ENCODE measurements at regions not wholly inside any gene's neighbourhood (a gene's known extent, or its start where the extent isn't known, plus 50 kb on each side); places are given as distances from the start of the nearest gene placed in this dataset.
"Not testable (repeated sequence)": the region's sequence is repeated elsewhere in the genome, so short reads cannot be mapped to it uniquely, and the experiment has no call there.

DNA sequence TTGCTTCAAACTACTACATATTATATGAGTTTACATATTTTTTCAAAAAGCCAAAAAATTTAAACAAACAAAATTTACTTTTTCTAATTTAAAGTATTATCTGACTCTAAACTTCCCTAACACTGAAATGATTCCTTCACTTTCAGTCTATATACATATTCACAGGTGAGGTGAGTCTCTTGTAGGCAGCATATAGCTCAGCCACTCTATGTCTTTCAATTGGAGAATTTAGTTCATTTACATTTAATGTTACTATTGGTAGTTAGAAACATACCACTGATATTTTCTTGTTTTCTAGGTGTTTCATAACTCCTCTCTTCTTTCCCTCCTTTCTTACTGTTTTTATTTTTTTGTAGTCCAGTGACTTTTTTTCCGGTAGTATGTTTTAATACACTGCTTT lies 387.1 kb downstream of the MRPL39 start:
- DNase-seq: no peak

DNA sequence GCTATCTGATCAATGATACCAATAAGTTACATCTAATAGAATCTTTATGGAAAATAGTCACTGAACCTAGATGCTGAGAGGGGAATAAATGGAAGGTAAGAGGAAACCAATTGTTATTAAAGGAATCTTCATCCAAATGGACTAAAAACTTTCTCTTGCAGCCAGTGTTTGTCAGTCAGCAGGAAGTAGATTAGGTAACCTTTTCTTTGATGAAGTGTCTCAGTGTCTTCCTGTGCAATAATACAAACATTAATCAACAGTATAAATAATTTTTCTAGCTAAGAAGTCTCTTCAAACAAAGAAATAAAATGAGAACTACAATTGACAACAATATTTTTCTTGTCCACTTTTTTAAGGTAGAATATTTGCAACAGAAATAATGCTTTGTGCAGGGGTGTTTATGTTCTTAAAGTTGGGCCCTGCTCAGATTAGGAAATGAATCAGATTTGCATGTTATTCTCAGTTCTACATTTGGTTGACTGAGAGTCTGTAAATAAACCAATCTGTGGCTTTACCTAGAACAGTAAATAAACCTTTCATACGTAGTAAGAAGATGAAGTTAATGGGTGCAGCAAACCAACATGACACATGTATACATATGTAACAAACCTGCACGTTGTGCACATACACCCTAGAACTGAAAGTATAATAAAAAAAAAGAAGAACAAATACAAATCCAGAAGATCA lies 391.4 kb downstream of the MRPL39 start:
- no peak for DNase-seq

GRCh38 chr21:25214676-25215075 lies 392.6 kb downstream of the MRPL39 start:
- no peak for DNase-seq

DNA sequence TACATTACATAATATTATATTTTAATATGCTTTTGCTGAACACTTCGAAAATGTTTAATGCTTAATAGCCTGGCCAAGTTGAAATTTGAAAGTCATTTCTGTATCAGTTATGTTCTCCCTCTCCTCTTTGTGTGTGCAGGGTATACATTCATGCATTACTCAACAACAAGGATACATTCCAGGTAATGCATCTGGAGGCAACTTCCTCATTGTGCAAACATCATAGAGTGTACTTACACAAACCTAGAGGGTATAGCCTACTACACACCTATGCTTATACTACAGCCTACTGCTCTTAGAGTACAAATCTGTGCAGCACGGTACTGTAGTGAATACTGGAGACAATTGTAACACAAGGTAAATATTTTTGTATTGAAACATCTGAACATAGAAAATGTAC lies 407.3 kb downstream of the MRPL39 start:
- DNase-seq: peak; percentile 4

- DNase-seq: no peak
These were observed 416.1 kb downstream of the MRPL39 start for GRCh38 chr21:25191141-25191540.

GRCh38 chr21:25189497-25189896 lies 417.8 kb downstream of the MRPL39 start:
- DNase-seq: no peak

DNA sequence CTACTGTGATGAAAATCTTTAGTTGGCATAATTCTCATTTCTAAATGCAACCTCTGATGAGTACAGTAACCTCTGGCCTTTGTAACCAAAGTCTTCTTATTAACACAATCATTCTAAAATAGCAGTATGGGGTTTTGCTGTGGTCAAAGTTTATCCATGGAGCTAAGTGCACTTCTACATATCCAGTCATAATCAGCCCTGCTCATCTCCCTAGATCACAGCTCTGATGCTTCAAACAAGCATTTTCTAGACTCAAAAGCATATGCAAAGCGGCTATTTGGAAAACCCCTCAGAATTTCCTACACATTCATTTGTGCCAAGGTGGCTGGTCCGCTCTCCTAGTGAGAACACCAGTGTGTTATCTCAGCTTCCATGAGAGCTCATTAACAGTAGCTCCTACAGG lies 418.6 kb downstream of the MRPL39 start:
- no peak for DNase-seq

DNA sequence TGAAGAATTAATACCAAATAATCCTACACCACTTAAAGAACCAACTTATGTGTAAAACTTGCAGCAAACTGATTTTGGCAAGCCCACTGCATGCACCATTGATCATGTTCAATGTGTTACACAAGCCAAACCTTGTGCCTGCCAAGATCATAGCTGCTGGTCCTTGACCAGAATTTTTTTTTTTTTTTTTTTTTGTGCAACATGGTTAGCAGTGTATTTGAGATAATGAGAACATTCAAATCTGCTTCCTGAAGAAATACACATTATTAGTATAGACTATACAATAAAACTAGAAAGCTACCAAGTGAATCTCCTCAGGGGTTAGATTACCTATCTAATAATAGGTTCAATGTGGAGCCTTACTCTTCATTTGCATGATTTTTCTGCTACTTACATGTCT lies 421.0 kb downstream of the MRPL39 start:
- DNase-seq: no peak

DNA sequence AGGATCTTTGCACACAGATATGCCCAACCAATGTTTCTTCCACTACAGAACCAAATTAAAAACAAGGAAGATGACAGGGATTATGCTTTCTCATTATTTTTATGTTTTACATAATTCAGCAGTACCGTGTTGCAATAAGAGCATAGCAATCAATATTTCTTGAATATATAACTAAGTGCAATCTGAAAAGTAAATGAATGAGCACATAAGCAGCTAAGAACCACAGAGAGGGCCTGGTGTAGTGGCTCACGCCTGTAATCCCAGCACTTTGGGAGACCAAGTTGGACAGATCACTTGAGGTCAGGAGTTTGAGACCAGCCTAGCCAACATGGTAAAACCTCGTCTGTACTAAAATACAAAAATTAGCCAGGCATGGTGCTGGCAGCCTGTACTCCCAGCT lies 423.7 kb downstream of the MRPL39 start:
- no peak for DNase-seq

- not testable (repeated sequence) for DNase-seq
These were observed 425.6 kb downstream of the MRPL39 start for GRCh38 chr21:25181690-25182089.

GRCh38 chr21:25179116-25179515 lies 428.2 kb downstream of the MRPL39 start:
- DNase-seq: no peak

DNA sequence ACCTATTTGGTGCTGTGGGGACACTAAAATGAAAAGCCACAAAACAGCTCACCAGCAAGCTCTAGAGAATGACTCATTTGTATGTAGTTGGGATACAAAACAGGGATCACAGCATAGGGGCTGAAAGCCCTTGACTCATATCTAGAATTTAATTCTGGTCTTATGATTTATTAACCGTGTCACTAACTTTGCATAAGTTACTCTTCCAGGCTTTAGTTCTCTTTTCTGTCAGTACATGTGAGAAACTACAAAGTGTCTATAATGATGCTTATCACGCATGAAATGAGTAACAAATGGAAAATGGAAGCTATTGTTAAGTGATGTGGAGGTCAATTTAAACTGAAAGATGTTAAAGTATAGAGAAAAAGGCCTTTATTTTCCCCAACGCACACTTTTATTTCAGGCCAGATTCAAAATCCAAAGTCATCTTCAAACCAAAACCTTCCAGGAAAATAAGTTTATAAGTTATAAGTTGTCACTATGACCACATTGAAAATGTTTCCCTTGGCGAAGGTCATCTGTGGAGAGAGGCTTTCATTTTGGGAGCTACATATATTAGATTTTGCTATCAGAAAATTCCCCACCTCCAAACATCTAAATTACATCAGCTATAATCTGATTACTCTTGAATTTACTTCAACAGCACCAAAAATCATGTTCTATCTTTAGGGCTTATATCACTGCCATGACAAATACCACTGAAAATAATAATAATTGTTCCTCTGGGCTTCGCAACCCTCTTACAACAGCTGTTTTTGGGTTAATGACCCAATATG lies 430.5 kb downstream of the MRPL39 start:
- no peak for DNase-seq

DNA sequence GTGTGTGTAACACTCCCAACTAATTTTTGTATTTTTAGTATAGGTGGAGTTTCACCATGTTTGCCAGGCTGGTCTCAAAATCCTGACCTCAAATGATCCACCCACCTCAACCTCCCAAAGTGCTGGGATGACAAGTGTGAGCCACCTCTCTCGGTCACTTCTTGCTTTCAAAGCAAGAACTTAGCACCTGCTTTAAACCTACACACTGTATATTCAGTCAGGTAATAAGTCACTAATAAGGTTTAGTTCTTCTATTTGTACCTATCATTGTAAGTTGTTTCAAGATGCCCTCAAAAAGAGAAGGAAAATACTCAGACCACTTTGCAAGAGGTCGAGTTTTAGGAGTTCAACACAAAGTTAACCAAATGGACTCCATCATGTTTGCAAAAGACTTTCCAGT lies 431.3 kb downstream of the MRPL39 start:
- no peak for DNase-seq

DNA sequence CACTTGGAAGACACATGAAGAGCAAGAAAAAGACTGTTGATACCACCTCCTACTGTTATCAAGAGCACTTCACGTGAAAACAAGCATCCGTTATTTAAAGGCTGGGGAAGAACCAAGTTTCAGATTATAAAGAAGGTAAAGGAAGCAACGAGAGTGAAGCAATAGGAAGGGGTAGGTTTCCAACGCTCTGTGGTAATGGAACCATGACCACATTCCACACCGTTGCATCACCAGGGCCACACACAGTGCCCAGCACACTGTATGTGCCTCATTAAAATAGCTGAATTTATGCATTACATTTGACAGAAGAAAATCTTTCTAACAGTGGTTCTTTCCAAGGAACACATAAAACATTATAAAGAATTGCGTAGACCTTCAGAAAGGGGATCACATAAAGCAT lies 435.8 kb downstream of the MRPL39 start:
- no peak for DNase-seq

GRCh38 chr21:25170681-25171080 lies 436.6 kb downstream of the MRPL39 start:
- DNase-seq: no peak

DNA sequence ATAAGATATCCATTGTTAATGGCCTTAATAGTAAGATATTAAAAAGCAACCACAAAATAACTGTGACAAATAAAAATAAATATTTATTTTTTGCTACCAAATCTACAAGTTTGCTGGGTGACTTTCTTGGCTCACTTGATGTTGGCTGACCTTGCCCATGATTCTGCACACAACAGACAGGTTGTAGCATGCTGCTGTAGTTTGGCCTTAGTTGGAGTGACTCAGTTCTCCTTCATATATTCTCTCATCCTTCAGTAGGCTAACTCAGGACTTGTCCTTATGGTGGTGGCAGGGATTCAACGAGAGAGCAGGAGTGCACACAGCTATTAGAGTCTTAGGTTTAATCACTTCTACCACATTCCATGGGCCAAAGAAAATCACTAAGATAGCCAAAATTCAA lies 437.9 kb downstream of the MRPL39 start:
- DNase-seq: no peak

DNA sequence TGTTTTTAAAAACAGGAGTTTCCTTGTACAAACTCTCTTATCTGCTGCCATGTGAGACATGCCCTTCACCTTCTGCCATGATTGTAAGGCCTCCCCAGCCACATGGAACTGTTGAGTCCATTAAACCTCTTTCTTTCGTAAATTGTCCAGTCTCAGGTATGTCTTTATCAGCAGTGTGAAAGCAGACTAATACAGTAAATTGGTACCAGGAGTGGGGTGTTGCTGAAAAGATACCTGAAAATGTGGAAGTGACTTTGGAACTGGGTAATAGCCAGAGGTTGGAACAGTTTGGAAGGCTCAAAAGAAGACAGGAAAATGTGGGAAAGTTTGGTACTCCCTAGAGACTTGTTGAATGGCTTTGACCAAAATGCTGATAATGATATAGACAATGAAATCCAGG lies 440.4 kb downstream of the MRPL39 start:
- DNase-seq: not testable (repeated sequence)

GRCh38 chr21:25161571-25161970 lies 445.7 kb downstream of the MRPL39 start:
- DNase-seq: no peak

DNA sequence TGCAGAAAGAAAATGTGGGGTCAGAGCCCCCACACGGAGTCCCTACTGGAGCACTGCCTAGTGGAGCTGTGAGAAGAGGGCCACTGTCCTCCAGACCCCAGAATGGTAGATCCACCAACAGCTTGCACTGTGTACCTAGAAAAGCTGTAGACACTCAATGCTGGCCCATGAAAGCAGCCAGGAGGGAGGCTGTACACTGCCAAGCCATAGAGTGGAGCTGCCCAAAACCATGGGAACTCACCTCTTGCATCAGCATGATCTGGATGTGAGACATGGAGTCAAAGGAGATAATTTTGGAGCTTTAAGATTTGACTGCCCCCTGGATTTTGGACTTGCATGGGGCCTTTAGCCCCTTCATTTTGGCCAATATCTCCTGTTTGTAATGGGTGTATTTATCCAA lies 452.3 kb downstream of the MRPL39 start:
- DNase-seq: not testable (repeated sequence)

DNA sequence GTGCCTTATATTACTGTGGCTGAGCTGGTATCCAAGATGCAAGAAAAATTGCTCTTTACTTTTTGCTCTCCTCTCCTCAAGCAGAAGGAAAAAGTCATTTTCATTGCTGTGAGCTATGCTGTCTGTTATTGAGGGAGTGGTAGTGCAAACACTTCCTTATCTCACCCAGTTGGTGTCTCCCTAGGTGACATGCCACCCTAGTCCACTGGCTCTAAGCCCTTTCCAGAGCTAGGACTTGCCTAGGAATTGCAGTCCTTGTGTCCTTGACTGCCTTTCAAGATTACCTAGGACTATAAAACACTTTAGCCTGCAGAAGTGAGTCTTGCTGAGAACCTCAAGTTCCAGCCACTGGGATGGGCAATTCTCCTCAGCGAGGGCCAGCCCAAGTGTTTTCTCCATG lies 458.3 kb downstream of the MRPL39 start:
- DNase-seq: no peak

- no peak for DNase-seq
These were observed 467.9 kb downstream of the MRPL39 start for GRCh38 chr21:25139414-25139813.

DNA sequence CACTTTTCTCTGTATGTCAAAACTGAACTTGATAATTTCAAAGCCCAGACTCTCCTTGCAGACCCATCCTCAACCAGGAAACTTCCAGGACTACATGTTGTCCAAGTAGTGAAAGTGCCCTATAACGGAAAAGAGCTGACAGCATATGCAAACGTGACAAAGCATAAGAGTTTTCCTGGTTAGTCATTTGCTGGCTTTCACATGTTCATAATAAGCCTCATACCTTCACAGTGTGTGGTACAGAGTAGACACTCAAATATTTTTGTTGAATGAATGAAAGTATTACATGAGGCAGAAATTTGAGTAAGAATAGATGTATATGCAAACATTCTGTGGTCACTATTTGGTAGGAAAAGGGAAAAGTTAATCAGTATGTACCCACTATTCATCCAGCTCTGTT lies 473.3 kb downstream of the MRPL39 start:
- no peak for DNase-seq

DNA sequence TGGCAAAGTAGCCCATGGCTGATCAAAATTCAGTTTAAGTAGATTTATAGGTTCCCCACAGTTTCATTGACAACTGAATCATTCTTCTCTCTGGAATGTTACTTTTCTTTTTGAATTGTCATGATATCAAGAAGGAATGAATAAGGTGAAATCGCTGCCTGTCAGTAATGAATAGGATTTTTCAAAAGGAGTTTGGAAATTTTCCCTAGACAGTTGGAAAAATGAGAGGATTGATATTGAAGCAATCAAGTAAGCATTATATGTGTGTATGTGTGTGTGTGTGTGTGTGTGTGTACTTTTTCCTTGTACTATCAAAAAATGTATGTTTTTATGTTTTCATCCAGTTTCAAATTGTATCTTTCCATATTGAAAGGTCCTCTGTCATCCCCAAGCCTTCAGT lies 479.5 kb downstream of the MRPL39 start:
- no peak for DNase-seq

GRCh38 chr21:25127007-25127406 lies 480.3 kb downstream of the MRPL39 start:
- no peak for DNase-seq

DNA sequence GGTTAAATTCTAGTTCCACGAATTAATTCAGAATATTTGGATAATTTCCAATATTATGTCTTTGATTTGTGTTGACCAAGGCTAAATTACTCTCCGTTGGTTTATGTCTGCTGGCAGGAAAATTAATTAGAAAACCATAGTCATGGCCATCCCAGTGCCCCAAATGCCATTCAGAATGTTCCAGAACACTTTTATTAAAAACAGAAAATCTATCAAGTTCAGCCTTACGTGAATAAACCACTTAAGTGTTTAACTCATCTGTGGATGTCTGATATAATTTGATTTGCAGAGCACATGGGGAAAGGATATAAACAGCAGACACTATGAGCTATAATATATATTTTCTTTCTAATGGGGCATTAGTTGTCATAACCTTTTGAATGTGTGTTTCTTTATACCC lies 480.7 kb downstream of the MRPL39 start:
- no peak for DNase-seq

Data from DMS53 (cell line).